ENCODE measurements at regions not wholly inside any gene's neighbourhood (a gene's known extent, or its start where the extent isn't known, plus 50 kb on each side); places are given as distances from the start of the nearest gene placed in this dataset.

DNA sequence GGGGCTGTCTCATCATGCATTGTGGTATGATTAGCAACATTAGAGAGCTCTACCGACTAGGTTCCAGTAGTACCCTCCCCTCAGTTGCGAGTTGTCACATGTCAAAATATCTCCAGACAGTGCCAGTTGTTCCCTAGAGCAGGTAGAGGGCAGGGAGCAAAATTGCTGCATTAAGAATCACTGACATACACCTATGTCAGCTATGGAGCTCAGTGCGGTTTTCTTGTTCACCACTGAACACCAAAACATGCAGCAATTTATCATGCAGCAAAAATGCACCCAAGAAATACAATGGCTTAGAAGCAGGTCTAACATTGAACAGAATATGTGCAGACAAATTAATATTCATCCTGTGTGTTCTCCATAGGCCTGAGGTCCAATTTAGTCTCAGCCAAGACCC lies 186.9 kb upstream of the STARD13 start:
- DNase-seq, result no peak

- DNase-seq, result no peak
Observed at GRCh38 chr13:33479105-33479504, 193.6 kb upstream of the STARD13 start.

- no peak for DNase-seq
Observed at GRCh38 chr13:33480561-33480960, 195.0 kb upstream of the STARD13 start.

DNA sequence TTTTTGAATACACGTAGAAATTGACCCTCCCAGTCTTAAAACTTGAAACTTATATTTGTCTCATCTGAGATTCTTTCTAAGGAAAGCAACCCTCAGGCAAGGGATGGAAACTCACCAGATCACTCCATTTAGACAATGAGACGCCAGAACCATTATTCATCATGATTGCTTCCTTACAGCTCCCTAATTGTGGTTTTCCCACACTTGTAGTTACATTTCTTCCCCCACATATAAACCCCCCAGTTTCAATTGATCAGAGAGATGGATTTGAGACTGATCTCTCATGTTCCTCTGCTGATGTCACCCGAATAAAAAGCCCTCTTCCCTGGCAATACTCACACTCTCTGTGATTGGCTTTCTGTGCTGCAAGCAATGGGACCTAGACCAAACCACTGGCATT lies 197.9 kb upstream of the STARD13 start:
- DNase-seq, result no peak

DNA sequence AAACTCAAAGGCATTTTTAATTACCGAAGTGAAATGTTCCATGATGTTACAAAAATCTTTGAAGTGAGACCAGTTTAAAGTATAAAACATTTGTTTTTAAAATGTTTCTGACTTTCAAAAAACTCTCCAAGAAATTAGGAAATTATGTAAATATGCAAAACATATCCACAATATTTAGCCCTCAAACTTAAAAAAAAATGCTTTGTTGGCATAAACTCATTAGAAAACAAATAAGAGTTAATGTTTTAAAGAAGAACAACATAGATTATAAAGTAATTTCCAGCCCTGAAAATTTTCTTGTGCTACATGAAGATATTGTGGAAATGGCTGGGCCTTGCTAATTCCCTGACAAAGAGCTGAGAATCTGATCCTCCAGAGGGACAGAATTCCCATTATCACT lies 199.7 kb upstream of the STARD13 start:
- DNase-seq, result no peak

DNA sequence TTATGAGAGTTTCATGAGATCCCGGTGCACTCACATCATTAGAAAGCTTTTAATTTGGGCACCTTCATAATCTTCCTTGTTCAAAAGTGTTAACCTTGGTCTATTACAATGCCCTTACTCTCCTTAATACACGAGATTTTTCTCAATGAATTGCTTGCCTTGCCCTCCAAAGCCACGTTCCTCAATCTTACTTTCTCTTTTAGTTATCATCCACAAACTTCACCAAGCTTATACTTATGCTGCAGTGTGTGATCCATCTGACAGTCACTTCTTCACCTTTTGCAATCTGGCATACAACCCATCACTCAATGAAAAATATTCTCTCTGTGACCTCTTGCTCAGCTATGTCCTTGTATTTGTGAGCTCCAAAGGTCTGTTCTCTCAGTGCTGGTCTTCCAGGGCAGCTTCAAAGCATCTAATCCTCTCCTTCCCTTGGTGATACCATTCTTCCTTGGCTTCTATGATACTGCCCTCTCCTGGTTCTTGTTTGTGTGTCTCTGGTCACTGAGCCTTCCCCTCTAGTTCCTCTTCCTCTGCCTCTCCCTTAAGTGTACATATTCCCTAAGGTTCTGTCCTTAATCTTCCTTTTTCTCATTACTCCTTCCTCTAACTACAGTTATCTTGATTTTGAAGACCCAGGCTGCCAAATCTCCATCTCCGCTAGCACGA lies 202.2 kb upstream of the STARD13 start:
- no peak for DNase-seq

DNA sequence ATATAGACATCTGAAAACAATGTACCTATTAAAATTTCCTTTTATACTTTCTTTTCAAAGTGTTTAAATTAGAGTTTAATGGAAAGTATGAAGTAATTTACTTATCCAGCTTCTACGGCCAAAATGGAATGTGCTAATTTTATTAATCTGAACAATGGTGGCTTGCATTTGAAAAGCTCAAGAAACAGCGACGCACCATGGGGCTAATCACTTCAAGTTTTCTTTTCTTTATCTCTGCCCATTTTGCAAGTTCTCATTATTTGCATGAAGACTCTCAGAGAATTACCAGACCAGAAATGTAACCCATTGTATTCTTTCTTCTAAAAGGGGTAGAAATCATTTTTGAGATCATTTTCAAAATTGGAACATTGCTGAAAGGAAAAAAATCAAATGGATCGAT lies 204.0 kb upstream of the STARD13 start:
- DNase-seq, result no peak

DNA sequence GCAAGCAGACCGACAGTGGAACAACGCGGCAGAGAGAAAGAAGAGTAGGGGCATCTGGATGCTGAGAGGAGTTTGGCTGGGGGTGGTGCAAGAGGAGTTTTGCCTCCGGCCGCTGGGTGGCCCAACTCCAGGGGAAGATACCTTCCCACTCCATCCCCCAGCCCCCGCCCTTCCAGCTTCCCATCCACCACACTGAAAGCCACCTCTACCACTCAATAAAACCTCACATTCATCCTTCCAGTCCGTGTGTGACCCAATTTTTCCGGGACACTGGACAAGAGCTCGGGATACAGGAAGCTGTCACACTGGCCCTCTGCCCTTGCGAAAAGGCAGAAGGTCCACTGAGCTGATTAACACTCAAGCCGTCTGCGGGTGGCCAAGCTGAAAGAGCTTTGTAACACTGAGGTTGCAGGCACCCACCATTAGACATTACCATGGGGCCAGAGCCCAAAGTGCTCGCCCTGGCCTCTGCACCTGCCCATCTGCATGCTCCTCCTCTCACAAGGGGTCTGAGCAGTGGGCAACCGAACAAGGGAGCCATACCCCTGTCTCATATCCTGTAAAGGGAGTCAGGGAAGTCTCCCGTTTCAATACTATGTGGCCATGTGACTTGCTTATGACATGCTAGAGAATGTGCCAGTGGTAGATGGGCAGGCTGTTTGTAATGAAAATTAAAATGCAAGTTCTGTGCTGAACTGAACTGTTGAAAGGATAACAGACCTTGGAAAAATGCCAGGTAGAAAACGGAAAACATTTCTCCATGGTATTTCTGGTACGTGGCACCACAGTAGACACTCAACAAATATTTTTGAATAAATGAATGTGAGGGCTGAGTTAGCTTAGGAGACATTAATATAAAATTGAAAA lies 205.1 kb upstream of the STARD13 start:
- no peak for DNase-seq

GRCh38 chr13:33493672-33494365 lies 208.3 kb upstream of the STARD13 start:
- DNase-seq, result no peak

GRCh38 chr13:33494596-33495204 lies 209.1 kb upstream of the STARD13 start:
- no peak for DNase-seq

GRCh38 chr13:33496336-33496735 lies 210.8 kb upstream of the STARD13 start:
- no peak for DNase-seq

- DNase-seq, result no peak
Observed at GRCh38 chr13:33497146-33497845, 211.7 kb upstream of the STARD13 start.

DNA sequence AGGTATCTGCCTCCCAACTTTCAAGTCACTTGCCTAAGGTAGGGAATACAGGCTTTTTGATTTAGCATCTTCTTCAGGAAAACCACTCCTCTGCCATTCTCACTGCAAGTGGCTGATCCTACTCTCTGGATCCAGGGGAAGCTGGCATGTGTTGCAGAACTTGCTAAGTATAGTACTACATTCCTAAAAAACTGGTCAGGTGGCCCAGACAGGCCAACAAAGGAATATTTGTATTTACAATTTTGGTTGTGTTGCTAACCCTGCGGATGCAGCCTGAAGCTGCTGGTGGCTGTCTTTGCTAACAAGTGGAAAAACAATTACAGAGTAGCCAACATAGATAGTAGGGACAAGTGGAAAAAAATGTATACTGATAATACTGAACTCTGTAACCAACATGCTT lies 222.5 kb upstream of the STARD13 start:
- DNase-seq, result no peak

DNA sequence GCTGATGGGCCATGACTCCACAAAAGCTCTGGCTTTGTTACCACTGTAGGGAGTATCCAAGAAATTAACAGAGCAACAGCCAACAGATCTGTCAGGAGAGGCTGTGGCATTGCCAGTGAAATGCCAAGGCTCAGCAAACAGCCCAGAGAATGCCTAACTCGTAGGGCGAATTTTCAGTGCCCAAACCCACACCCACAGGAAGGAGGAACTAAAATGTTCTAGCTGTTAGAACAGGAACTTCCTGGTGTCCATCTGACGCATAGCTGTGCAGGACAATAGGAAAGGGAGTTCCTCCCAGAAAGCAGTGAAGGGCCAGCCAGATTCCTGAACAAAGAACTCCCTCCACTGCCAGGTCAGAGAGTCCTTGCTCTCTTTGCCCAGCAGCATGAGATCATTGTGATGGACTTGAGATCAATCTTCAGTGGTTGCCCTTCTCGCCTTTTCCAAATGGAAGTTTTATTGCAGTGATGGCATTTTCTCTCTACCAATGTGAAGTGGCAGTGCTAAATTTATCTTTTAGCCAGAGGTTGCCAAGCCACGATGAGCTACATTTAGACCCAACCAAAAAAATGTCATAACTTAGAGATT lies 224.2 kb upstream of the STARD13 start:
- no peak for DNase-seq

DNA sequence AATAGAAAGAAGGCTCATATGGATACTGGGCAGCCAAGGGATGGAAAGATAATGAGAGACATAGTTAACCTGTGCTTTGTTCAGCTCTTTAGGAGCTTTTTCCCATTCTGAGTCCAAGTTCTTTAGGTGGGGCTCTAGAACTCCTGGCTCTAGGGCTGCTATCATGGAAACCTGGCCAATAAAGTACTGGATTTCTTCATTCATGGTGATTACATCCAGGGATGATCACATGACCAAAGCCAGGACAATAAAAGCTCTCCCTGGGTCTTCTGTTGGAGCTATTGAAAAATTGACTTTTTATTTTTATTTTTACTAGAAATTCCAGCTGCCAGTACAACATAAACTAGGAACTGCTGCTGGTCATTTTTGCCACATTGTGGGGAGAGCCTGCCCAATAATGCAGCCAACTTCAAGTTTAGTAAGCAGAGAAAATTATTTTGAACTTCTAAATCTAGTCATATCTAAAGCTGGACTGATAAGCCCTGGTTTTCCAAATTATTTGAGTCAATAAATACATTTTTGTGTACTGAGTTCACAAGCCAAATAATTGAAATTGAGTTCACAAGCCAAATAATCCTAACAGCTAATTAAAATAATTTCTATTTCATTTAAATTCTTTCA lies 224.9 kb upstream of the STARD13 start:
- no peak for DNase-seq

DNA sequence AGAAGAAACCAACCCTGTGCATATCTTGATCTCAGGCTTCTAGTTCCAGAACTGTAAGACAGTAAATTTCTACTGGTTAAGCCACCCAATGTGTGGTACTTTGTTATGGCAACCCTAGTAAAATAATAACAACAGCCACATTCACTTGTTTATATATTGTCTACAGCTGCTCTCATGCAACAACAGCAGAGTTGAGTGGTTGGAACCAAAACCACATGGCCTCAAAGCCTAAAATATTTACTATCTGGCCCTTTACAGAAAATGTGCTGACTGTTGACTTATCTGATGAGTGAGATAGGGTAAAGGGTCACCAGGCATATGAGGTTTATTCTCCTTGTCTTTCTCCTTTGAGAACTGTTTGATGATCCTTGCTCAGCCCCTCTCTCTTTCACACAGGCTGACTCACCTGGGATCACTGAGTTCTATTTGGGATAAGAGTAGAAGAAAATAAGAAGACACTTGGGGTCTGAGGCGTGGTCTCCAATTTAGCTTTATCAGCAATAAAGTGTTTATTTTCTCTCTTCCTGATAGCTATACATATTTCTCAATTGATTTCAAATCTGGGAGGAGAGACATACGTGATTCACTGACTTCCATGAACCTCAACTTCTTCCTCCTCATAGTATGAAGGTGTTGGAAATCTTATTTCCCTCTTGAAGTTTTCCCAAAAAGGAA lies 227.5 kb upstream of the STARD13 start:
- DNase-seq, result no peak

DNA sequence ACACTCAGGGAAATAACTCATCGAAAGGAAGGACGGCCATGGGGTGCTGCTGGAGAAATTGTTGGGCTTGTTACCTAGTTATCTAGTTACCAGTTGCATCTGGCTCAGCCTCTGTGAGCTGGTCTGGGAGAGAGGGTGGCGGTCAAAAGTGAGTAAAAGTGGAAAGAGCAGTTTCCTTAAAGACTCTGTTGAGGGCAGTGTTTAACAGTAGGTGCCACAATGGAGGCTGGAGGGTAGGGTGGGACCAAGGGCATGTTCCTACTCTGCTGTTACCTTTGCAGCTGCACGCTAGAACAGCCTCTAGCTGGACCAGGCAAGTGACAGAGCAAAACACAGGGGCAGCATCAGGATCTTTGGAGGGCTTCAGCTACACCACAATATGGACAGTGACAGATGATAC lies 228.8 kb upstream of the STARD13 start:
- DNase-seq, result no peak

- no peak for DNase-seq
Observed at GRCh38 chr13:33515146-33515545, 229.6 kb upstream of the STARD13 start.

DNA sequence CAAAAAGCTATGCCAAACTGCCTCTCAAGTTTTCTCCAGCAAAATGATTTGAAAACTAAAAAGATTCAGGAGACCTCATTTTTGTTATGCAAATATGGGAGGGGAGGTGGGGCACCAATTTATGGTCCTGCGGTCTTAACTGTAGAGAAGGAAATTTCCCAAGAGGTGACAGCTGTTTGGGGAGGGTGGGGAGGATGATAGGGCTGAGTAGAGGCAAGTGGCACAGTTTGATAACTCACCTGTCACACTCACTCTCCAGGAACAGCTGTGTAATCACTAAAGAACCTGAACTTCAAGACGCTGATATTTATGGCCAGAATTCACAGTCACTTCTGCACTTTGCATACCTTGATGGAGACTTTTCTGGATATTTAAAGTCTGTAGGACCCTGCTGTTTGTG lies 232.9 kb upstream of the STARD13 start:
- no peak for DNase-seq

GRCh38 chr13:33519561-33520467 lies 234.3 kb upstream of the STARD13 start:
- DNase-seq, result no peak
